Right lung (tissue), 2 donors: ENCODE measurements at regions not wholly inside any gene's neighbourhood (a gene's known extent, or its start where the extent isn't known, plus 50 kb on each side); places are given as distances from the start of the nearest gene placed in this dataset.
"Not testable (repeated sequence)": the region's sequence is repeated elsewhere in the genome, so short reads cannot be mapped to it uniquely, and the experiment has no call there.

Experiments used
- DNase-seq, 2 donors: peaks; one replicate each; pipeline ENCODE4 v3.0.0-alpha.2; 2013

- DNase-seq = not testable (repeated sequence)
Observed at GRCh38 chr9:40097992-40098391, 742.5 kb downstream of the SPATA31A1 start.

GRCh38 chr9:40106003-40106782 is 750.7 kb downstream of the SPATA31A1 start:
- peak; percentile 11 to 76 for DNase-seq

- DNase-seq = not testable (repeated sequence)
Observed at GRCh38 chr9:40106783-40107248, 751.3 kb downstream of the SPATA31A1 start.

GRCh38 chr9:40107251-40107650 is 751.8 kb downstream of the SPATA31A1 start:
- not testable (repeated sequence) for DNase-seq

- DNase-seq = not testable (repeated sequence)
Observed at GRCh38 chr9:40108465-40108864, 753.0 kb downstream of the SPATA31A1 start.

GRCh38 chr9:40110751-40111150 is 755.3 kb downstream of the SPATA31A1 start:
- not testable (repeated sequence) for DNase-seq

- DNase-seq = not testable (repeated sequence)
Observed at GRCh38 chr9:40111571-40111970, 756.1 kb downstream of the SPATA31A1 start.

GRCh38 chr9:40130598-40130997 is 775.1 kb downstream of the SPATA31A1 start:
- DNase-seq = not testable (repeated sequence)

GRCh38 chr9:40169204-40169603 is 813.7 kb downstream of the SPATA31A1 start:
- DNase-seq = not testable (repeated sequence)

- not testable (repeated sequence) for DNase-seq
Observed at GRCh38 chr9:40173316-40173715, 817.8 kb downstream of the SPATA31A1 start.

GRCh38 chr9:40174035-40174434 is 818.6 kb downstream of the SPATA31A1 start:
- not testable (repeated sequence) for DNase-seq

GRCh38 chr9:40177403-40177802 is 821.9 kb downstream of the SPATA31A1 start:
- DNase-seq = not testable (repeated sequence)

- not testable (repeated sequence) for DNase-seq
Observed at GRCh38 chr9:40191403-40191802, 835.9 kb downstream of the SPATA31A1 start.

- not testable (repeated sequence) for DNase-seq
Observed at GRCh38 chr9:40192162-40192561, 836.7 kb downstream of the SPATA31A1 start.

- DNase-seq = not testable (repeated sequence)
Observed at GRCh38 chr9:40196165-40196714, 840.8 kb downstream of the SPATA31A1 start.

GRCh38 chr9:40196803-40197202 is 841.3 kb downstream of the SPATA31A1 start:
- DNase-seq = not testable (repeated sequence)

- not testable (repeated sequence) for DNase-seq
Observed at GRCh38 chr9:40221596-40222233, 866.2 kb downstream of the SPATA31A1 start.

GRCh38 chr9:40222617-40223200 is 867.2 kb downstream of the SPATA31A1 start:
- DNase-seq = peak in 1 of 2 donors; percentile 0

- DNase-seq = not testable (repeated sequence)
Observed at GRCh38 chr9:40223353-40223752, 867.9 kb downstream of the SPATA31A1 start.
